KMS-11 (cell line): ENCODE measurements at regions not wholly inside any gene's neighbourhood (a gene's known extent, or its start where the extent isn't known, plus 50 kb on each side); places are given as distances from the start of the nearest gene placed in this dataset.

Source experiments
- H2AFZ ChIP-seq: fragments of 200-600 bp; sonication (generic); 2 replicates; pipeline ENCODE4 v1.6.1; 2016; ENCODE audit warnings: antibody characterized with exemption, mixed run types, low read depth
- H3K27ac ChIP-seq: fragments of 200-600 bp; sonication (generic); 2 replicates; pipeline ENCODE4 v1.6.1; 2016; ENCODE audit warnings: mild to moderate bottlenecking, mixed run types
- H3K27me3 ChIP-seq: fragments of 200-600 bp; sonication (generic); 2 replicates; pipeline ENCODE4 v1.6.1; 2017; ENCODE audit warnings: mild to moderate bottlenecking, low read depth, mixed run types, moderate library complexity; ENCODE audit not compliant: insufficient read depth
- H3K36me3 ChIP-seq: fragments of 200-600 bp; sonication (generic); 2 replicates; pipeline ENCODE4 v1.6.1; 2017; ENCODE audit warnings: mild to moderate bottlenecking, mixed run types; ENCODE audit not compliant: insufficient read depth
- H3K4me1 ChIP-seq: fragments of 200-600 bp; sonication (generic); 2 replicates; pipeline ENCODE4 v1.6.1; 2016; ENCODE audit warnings: mild to moderate bottlenecking, low read depth, mixed run types; ENCODE audit not compliant: poor library complexity, severe bottlenecking
- H3K4me2 ChIP-seq: fragments of 200-600 bp; sonication (generic); 2 replicates; pipeline ENCODE4 v1.7.0; 2016; ENCODE audit warnings: mild to moderate bottlenecking, mixed run types
- H3K4me3 ChIP-seq: fragments of 200-600 bp; sonication (generic); IDR thresholded peaks from 2 replicates; pipeline ENCODE4 v1.6.1; 2017; ENCODE audit warnings: low read depth, low read length, mixed read lengths; ENCODE audit not compliant: insufficient read depth
- H3K79me2 ChIP-seq: fragments of 200-600 bp; sonication (generic); 2 replicates; pipeline ENCODE4 v1.6.1; 2016; ENCODE audit warnings: low read depth, mixed run types; ENCODE audit not compliant: insufficient read depth
- H3K9ac ChIP-seq: fragments of 200-600 bp; sonication (generic); 2 replicates; pipeline ENCODE4 v1.6.1; 2016; ENCODE audit warnings: mild to moderate bottlenecking, mixed run types
- H4K20me1 ChIP-seq: fragments of 200-600 bp; sonication (generic); 2 replicates; pipeline ENCODE4 v1.6.1; 2016; ENCODE audit warnings: mild to moderate bottlenecking, mixed run types; ENCODE audit not compliant: insufficient read depth
- TF ChIP-seq, protein P1 (sequence below): fragments of 200-600 bp; sonication (generic); conservative IDR thresholded peaks from 2 replicates; pipeline ENCODE4 v1.6.1; 2017; ENCODE audit warnings: low read depth, mild to moderate bottlenecking, antibody characterized with exemption, low read length, moderate library complexity, mixed read lengths

DNA sequence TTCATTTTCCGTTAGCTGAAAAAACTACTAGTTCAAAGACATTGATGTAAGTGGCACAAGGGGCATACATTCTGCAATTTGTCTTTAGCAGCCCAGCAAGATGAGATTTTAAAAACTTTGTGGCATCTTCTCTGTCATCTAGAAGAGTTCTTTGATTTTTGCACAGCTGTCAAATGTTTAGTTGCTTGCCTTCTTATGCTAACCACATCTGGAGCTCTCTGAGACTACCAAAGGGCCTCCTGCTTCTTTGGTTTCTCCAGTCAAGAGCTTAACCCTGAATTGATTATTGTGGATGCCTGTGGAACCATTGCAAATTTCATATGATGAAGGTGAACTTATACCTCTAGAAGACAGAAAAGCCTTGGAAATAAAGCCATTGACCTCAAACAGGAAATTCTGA lies 468.7 kb upstream of the RGMA start:
- Histone ChIP-seq H3K36me3 (no peaks in the 10 kb centered on the region), H2AFZ (no peak overlapping the region), H4K20me1 (no peaks in the 10 kb centered on the region), H3K4me1 (no peaks in the 10 kb centered on the region), H3K4me3 (no peak overlapping the region), H3K27ac (no peak overlapping the region), H3K4me2 (no peak overlapping the region), H3K79me2 (no peaks in the 10 kb centered on the region), H3K27me3 (no peaks in the 10 kb centered on the region), H3K9ac (no peak overlapping the region)
- TF ChIP-seq, protein P1, sequence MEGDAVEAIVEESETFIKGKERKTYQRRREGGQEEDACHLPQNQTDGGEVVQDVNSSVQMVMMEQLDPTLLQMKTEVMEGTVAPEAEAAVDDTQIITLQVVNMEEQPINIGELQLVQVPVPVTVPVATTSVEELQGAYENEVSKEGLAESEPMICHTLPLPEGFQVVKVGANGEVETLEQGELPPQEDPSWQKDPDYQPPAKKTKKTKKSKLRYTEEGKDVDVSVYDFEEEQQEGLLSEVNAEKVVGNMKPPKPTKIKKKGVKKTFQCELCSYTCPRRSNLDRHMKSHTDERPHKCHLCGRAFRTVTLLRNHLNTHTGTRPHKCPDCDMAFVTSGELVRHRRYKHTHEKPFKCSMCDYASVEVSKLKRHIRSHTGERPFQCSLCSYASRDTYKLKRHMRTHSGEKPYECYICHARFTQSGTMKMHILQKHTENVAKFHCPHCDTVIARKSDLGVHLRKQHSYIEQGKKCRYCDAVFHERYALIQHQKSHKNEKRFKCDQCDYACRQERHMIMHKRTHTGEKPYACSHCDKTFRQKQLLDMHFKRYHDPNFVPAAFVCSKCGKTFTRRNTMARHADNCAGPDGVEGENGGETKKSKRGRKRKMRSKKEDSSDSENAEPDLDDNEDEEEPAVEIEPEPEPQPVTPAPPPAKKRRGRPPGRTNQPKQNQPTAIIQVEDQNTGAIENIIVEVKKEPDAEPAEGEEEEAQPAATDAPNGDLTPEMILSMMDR: no peak

DNA sequence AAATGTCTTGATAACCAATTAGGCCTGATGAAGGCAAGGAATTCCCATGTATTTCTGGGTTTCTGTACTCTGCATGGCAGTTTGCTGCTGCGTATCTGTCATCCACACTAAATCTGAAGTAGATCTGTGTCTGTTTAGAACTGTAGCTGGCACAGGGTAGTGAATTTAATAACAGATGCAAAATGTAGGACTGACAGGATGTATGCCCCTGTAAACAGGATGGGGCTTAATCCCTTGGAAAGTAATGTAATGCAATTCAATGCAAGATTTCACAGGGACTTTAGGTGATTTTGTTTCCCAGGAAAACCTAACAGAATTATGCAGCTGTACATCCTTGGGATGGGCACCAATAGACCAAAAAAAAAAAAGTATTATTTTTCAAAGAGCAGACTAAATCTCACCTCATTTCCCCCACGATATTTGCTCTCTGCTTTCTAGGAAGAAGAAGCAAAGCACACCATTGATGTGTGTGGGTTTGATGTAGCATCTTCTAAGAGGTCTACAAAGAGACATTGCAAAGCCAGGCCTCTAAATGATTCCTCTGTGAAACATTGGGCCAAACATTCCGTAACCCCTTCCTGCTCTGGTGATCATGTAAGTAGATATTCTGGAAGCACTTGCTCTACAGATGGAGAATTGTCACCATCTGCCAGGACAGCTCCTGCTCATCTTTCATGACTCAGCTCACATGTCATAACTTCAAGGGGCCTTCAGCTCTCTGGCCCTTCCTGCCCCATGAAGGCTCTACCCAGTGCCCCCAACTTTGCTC lies 464.3 kb upstream of the RGMA start:
- H2AFZ ChIP-seq: no peak overlapping the region
- H3K36me3 ChIP-seq: no peaks in the 10 kb centered on the region
- no peaks in the 10 kb centered on the region for H3K79me2 ChIP-seq
- H3K27me3 ChIP-seq: no peaks in the 10 kb centered on the region
- no peaks in the 10 kb centered on the region for H3K4me1 ChIP-seq
- no peaks in the 10 kb centered on the region for H4K20me1 ChIP-seq
- no peak overlapping the region for H3K4me2 ChIP-seq
- H3K4me3 ChIP-seq: no peak overlapping the region
- no peak overlapping the region for H3K27ac ChIP-seq
- TF ChIP-seq, protein P1: no peak
- no peak overlapping the region for H3K9ac ChIP-seq

DNA sequence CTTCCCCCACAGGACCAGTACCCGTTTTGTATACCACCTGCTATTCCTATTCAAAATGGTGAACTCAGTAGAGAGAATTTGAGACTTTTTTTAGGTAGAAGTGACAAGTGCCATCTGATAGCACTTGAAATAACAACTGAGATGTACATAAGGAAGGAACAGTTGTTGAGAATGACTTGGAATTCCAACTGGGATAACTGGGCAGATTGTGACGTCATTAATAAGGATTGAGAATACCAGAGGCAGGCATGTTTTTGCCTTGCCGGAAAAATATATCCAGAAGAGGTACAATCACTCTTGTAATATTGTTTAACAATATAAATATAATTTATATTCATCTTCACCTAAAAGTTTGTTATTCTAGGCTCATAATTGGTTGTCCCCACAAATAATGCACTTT lies 454.1 kb upstream of the RGMA start:
- Histone ChIP-seq H4K20me1 (no peaks in the 10 kb centered on the region), H2AFZ (no peak overlapping the region), H3K4me2 (no peak overlapping the region), H3K4me1 (no peaks in the 10 kb centered on the region), H3K9ac (no peak overlapping the region), H3K27me3 (no peaks in the 10 kb centered on the region), H3K4me3 (no peak overlapping the region), H3K27ac (no peak overlapping the region), H3K79me2 (no peaks in the 10 kb centered on the region), H3K36me3 (no peaks in the 10 kb centered on the region)
- TF ChIP-seq, protein P1: no peak

DNA sequence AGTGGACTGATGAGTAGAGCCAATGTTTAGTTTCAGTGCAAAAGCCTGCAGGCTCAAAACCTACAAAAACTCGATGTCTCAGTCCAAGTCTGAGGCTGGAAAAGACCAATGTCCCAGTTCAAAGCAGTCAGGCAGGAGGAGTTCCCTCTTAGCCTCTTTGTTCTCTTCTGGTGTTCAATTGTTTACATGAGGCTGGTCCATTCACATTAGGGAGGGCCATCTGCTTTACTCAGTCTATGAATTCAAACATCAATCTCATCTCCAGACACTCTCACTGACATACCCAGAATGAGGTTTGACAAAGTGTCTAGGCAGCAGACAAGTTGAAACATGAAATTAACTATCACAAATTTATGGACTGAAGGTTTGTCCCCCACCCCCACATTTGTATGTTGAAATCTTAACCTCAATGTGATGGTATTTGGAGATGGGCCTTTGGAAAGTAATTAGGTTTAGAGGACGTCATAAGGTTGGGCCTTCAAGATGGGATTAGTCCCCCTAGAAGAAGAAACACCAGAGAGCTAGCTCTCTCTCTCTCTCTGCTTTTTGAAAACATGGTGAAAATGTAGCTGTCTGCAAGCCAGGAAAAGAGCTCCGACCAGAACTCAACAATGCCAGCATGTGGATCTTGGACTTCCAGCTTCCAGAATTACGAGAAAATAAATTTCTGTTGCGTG lies 438.5 kb upstream of the RGMA start:
- Histone ChIP-seq H3K4me1 (no peaks in the 10 kb centered on the region), H3K4me2 (no peak overlapping the region), H3K36me3 (no peaks in the 10 kb centered on the region), H3K9ac (no peak overlapping the region), H3K27ac (no peak overlapping the region), H3K27me3 (no peaks in the 10 kb centered on the region), H2AFZ (no peak overlapping the region), H3K4me3 (no peak overlapping the region), H4K20me1 (no peaks in the 10 kb centered on the region), H3K79me2 (no peaks in the 10 kb centered on the region)
- TF ChIP-seq, protein P1: no peak
